Upper lobe of left lung (tissue), 4 donors: ENCODE measurements at regions not wholly inside any gene's neighbourhood (a gene's known extent, or its start where the extent isn't known, plus 50 kb on each side); places are given as distances from the start of the nearest gene placed in this dataset.

ENCODE experiments used
- POLR2AphosphoS5 ChIP-seq, 2 donors: sonication (generic); formaldehyde crosslinking; IDR thresholded peaks; one replicate each; pipeline ENCODE4 v1.5.1; 2017; ENCODE audit warnings: antibody characterized with exemption in 2 of 2
- TF ChIP-seq, protein P1 (sequence below), 6 experiments: fragments of 450-650 bp in 4 of 6; fragments of 200-600 bp in 2 of 6; sonication (generic) in 2 of 6; IDR thresholded peaks; one replicate each; pipeline ENCODE4 v1.5.1; 2016 to 2019; ENCODE audit warnings: antibody characterized with exemption in 6 of 6

DNA sequence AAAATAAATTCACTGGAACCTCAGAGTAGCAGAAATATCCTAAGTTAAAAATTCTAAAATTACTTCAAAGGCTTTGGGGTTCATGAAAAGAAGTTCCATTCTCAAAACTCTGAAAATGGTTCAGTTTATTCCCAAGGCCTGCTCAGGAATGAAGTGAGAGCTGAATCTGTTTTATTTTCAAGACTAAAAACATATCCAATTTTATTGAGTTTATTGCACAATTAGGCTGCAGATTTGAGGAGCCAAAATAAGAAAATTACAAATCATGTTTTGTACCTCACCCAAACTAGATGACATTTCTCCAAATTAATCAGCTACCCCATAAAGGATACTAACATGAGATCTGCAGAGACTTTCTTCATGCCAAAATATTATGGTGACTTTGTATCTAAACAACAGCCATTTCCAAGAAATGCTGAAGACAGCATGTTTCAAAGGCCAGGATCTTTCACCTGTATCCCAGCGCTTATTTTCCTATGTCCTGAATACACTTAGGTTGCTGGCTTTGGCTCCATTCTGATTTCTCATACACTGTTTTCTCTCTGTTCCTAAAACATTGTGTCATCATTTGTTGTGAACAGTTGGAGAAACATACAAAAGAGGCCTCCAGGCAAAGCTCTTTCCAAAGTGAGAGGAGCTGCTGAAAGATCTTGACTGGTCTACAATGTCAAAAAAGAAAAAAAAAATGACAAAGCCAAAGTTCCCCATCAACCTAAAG, 85.7 kb upstream of the F13A1 start:
- TF ChIP-seq, protein P1, sequence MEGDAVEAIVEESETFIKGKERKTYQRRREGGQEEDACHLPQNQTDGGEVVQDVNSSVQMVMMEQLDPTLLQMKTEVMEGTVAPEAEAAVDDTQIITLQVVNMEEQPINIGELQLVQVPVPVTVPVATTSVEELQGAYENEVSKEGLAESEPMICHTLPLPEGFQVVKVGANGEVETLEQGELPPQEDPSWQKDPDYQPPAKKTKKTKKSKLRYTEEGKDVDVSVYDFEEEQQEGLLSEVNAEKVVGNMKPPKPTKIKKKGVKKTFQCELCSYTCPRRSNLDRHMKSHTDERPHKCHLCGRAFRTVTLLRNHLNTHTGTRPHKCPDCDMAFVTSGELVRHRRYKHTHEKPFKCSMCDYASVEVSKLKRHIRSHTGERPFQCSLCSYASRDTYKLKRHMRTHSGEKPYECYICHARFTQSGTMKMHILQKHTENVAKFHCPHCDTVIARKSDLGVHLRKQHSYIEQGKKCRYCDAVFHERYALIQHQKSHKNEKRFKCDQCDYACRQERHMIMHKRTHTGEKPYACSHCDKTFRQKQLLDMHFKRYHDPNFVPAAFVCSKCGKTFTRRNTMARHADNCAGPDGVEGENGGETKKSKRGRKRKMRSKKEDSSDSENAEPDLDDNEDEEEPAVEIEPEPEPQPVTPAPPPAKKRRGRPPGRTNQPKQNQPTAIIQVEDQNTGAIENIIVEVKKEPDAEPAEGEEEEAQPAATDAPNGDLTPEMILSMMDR (IDR thresholded peaks at IDR 0.05) = no peak
- TF ChIP-seq POLR2AphosphoS5 (IDR thresholded peaks at IDR 0.05) = no peak
